MM.1S (cell line): ENCODE measurements at regions not wholly inside any gene's neighbourhood (a gene's known extent, or its start where the extent isn't known, plus 50 kb on each side); places are given as distances from the start of the nearest gene placed in this dataset.

Experiments
- EZH2 ChIP-seq: fragments of 300-600 bp; sonication (generic); optimal IDR thresholded peaks from 2 replicates; pipeline ENCODE3; 2017; ENCODE audit warnings: low read depth, mild to moderate bottlenecking, antibody characterized with exemption, low read length, mixed read lengths
- EZH2phosphoT487 ChIP-seq: fragments of 300-600 bp; sonication (generic); IDR thresholded peaks from 2 replicates; pipeline ENCODE4 v1.6.1; 2018; ENCODE audit warnings: antibody characterized with exemption, low read length
- TF ChIP-seq, protein P1 (sequence below): fragments of 300-600 bp; sonication (generic); IDR thresholded peaks from 2 replicates; pipeline ENCODE4 v1.5.1; 2016; ENCODE audit warnings: antibody characterized with exemption, low read length, mixed read lengths

DNA sequence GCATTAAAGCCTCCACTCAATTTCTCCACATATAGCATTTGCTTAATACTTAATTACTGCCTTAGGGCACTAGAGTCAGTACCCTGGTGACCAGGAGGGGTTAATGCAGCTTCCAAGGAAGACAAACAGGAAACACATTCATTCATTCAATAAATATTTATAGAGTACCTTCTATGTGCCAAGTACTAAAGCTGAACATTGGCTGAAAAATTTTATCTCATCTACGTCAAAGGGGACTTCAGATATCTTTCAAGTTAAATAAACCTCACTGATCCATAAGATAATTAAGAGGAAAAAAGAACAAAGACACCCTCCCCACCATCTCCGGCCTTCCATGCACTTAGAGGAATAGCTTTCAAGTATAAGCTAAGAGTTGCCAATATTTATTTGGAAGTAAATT lies 156.9 kb upstream of the PRICKLE2 start:
- TF ChIP-seq EZH2phosphoT487 = no peak
- TF ChIP-seq, protein P1, sequence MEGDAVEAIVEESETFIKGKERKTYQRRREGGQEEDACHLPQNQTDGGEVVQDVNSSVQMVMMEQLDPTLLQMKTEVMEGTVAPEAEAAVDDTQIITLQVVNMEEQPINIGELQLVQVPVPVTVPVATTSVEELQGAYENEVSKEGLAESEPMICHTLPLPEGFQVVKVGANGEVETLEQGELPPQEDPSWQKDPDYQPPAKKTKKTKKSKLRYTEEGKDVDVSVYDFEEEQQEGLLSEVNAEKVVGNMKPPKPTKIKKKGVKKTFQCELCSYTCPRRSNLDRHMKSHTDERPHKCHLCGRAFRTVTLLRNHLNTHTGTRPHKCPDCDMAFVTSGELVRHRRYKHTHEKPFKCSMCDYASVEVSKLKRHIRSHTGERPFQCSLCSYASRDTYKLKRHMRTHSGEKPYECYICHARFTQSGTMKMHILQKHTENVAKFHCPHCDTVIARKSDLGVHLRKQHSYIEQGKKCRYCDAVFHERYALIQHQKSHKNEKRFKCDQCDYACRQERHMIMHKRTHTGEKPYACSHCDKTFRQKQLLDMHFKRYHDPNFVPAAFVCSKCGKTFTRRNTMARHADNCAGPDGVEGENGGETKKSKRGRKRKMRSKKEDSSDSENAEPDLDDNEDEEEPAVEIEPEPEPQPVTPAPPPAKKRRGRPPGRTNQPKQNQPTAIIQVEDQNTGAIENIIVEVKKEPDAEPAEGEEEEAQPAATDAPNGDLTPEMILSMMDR = no peak
- no peak for TF ChIP-seq EZH2
